ENCODE measurements at regions not wholly inside any gene's neighbourhood (a gene's known extent, or its start where the extent isn't known, plus 50 kb on each side); places are given as distances from the start of the nearest gene placed in this dataset.

GRCh38 chr7:13017333-13017857 lies 330.0 kb downstream of the ARL4A start:
- no peak for TF ChIP-seq CTCF (IDR thresholded peaks at IDR 0.05)
- TF ChIP-seq POLR2A (IDR thresholded peaks at IDR 0.05) = no peak
